Ishikawa (cell line): ENCODE measurements at regions not wholly inside any gene's neighbourhood (a gene's known extent, or its start where the extent isn't known, plus 50 kb on each side); places are given as distances from the start of the nearest gene placed in this dataset.

ENCODE experiments used
- CEBPB ChIP-seq: IDR thresholded peaks from 2 replicates; pipeline ENCODE4 v1.6.1; 2012
- CREB1 ChIP-seq: IDR thresholded peaks from 2 replicates; pipeline ENCODE4 v1.6.1; 2012; ENCODE audit warnings: low read depth
- EGR1 ChIP-seq: IDR thresholded peaks from 2 replicates; pipeline ENCODE4 v1.6.1; 2012
- EP300 ChIP-seq: IDR thresholded peaks from 2 replicates; pipeline ENCODE4 v1.6.1; 2012; ENCODE audit warnings: borderline replicate concordance
- FOXM1 ChIP-seq: IDR thresholded peaks from 2 replicates; pipeline ENCODE4 v1.6.1; 2012; ENCODE audit warnings: low read depth, borderline replicate concordance
- NFIC ChIP-seq: IDR thresholded peaks from 2 replicates; pipeline ENCODE4 v1.6.1; 2012
- RAD21 ChIP-seq: IDR thresholded peaks from 2 replicates; pipeline ENCODE4 v1.6.1; 2012; ENCODE audit warnings: low read depth
- TAF1 ChIP-seq: IDR thresholded peaks from 2 replicates; pipeline ENCODE4 v1.6.1; 2012; ENCODE audit warnings: low read depth, mild to moderate bottlenecking
- TCF12 ChIP-seq: IDR thresholded peaks from 2 replicates; pipeline ENCODE4 v1.6.1; 2012; ENCODE audit warnings: low read depth
- TEAD4 ChIP-seq: IDR thresholded peaks from 2 replicates; pipeline ENCODE4 v1.6.1; 2012
- USF1 ChIP-seq: IDR thresholded peaks from 2 replicates; pipeline ENCODE4 v1.6.1; 2012
- YY1 ChIP-seq: IDR thresholded peaks from 2 replicates; pipeline ENCODE4 v1.6.1; 2012; ENCODE audit warnings: low read depth
- ZBTB7A ChIP-seq: IDR thresholded peaks from 2 replicates; pipeline ENCODE4 v1.6.1; 2012; ENCODE audit warnings: low read depth
- TF ChIP-seq, protein P1 (sequence below): IDR thresholded peaks from 2 replicates; pipeline ENCODE4 v1.6.1; 2012; ENCODE audit warnings: low read depth, mild to moderate bottlenecking
- TF ChIP-seq, protein P2 (sequence below): IDR thresholded peaks from 2 replicates; pipeline ENCODE4 v1.6.1; 2012

DNA sequence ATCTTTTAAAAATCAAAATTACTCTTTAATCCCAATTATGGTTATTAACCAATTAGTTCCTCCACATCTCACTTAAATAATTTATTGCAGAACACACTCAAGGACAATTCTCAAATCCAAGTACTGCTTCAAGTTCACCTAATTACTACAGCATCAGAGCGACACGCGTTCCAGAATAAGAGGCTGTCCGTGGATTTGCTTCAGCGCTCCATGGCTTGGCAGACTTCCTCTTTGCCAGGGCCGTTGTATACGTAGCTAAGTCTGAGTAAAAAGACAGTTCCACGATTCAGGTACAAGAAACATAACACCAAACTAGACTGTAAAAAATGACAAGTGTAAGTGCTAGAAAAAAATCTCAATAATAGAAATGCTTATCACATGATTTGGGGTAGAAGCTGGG, 153.2 kb upstream of the MYT1L start:
- TF ChIP-seq YY1 (no peak), TEAD4 (no peak), CREB1 (no peak), USF1 (no peak), TCF12 (no peak), FOXM1 (no peak), TAF1 (no peak), RAD21 (no peak)
- TF ChIP-seq, protein P1, sequence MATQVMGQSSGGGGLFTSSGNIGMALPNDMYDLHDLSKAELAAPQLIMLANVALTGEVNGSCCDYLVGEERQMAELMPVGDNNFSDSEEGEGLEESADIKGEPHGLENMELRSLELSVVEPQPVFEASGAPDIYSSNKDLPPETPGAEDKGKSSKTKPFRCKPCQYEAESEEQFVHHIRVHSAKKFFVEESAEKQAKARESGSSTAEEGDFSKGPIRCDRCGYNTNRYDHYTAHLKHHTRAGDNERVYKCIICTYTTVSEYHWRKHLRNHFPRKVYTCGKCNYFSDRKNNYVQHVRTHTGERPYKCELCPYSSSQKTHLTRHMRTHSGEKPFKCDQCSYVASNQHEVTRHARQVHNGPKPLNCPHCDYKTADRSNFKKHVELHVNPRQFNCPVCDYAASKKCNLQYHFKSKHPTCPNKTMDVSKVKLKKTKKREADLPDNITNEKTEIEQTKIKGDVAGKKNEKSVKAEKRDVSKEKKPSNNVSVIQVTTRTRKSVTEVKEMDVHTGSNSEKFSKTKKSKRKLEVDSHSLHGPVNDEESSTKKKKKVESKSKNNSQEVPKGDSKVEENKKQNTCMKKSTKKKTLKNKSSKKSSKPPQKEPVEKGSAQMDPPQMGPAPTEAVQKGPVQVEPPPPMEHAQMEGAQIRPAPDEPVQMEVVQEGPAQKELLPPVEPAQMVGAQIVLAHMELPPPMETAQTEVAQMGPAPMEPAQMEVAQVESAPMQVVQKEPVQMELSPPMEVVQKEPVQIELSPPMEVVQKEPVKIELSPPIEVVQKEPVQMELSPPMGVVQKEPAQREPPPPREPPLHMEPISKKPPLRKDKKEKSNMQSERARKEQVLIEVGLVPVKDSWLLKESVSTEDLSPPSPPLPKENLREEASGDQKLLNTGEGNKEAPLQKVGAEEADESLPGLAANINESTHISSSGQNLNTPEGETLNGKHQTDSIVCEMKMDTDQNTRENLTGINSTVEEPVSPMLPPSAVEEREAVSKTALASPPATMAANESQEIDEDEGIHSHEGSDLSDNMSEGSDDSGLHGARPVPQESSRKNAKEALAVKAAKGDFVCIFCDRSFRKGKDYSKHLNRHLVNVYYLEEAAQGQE = no peak

- TF ChIP-seq USF1 = no peak
Measured at GRCh38 chr2:2482851-2483250, 151.8 kb upstream of the MYT1L start.

GRCh38 chr2:2472881-2473280, 141.8 kb upstream of the MYT1L start:
- TF ChIP-seq YY1 (no peak), TCF12 (no peak), EGR1 (no peak), TEAD4 (no peak), ZBTB7A (no peak)
- TF ChIP-seq, protein P1 = no peak
- TF ChIP-seq, protein P2, sequence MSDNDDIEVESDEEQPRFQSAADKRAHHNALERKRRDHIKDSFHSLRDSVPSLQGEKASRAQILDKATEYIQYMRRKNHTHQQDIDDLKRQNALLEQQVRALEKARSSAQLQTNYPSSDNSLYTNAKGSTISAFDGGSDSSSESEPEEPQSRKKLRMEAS = no peak

DNA sequence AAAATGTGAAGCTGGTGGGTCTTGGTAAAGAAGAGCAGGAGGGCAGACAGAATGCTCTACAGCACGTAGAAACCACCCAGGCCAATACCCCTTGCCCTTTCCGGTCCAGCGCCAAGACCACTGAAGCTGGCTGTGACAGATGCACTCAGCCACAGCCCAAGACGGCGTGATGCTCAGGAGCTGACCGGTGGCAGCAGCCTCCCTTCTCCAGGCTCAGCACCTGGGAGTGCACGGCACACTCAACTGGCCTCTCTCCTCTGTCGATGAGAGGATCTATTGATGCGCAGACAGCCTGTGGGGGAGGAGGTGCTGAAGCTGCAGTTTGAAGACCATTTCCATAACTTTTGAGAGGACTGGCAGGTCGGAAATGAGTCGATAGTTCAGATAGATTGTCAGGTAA, 141.0 kb upstream of the MYT1L start:
- no peak for TF ChIP-seq USF1

DNA sequence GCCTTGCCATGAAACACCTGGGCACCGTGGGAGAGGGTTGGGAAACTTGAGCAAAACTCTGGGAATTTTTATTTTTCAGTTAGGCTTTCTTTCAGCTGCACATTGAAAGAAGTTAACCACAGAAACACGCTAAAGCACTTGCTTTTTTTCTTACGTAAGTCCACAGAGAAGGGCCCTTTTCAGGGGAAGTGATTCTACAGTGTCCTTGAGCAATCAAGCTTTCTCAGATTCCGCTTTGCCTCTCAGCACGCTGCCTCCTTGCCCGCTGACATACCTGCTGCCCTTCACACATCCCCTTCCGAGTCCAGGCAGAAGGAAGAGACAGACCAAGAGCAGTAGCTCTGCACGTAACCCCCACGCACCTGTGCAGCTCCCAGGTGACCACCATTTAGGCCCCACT, 135.5 kb upstream of the MYT1L start:
- no peak for TF ChIP-seq ZBTB7A
- TF ChIP-seq, protein P1 = no peak
- no peak for TF ChIP-seq NFIC
- no peak for TF ChIP-seq TEAD4
- no peak for TF ChIP-seq EGR1
- TF ChIP-seq YY1 = no peak
- TF ChIP-seq TAF1 = no peak
- no peak for TF ChIP-seq EP300
- no peak for TF ChIP-seq FOXM1
- TF ChIP-seq USF1 = no peak
- no peak for TF ChIP-seq CREB1
- no peak for TF ChIP-seq RAD21
- TF ChIP-seq, protein P2 = no peak
- TF ChIP-seq TCF12 = no peak
- no peak for TF ChIP-seq CEBPB
